Left ventricle myocardium inferior (tissue), 1 donor: ENCODE measurements at regions not wholly inside any gene's neighbourhood (a gene's known extent, or its start where the extent isn't known, plus 50 kb on each side); places are given as distances from the start of the nearest gene placed in this dataset.

Experiments
- DNase-seq: peaks from one replicate; pipeline ENCODE4 v3.0.0-alpha.2; 2020
- H3K27ac ChIP-seq: fragments of 200-600 bp; replicated peaks from 2 replicates; pipeline ENCODE4 v1.8.0; 2021
- H3K27me3 ChIP-seq: fragments of 200-600 bp; 2 replicates; pipeline ENCODE4 v1.8.0; 2021; ENCODE audit warnings: low read depth
- H3K36me3 ChIP-seq: fragments of 200-600 bp; 2 replicates; pipeline ENCODE4 v1.8.0; 2021
- H3K4me1 ChIP-seq: fragments of 200-600 bp; 2 replicates; pipeline ENCODE4 v1.8.0; 2021
- H3K4me3 ChIP-seq: fragments of 200-600 bp; 2 replicates; pipeline ENCODE4 v1.8.0; 2021; ENCODE audit warnings: mild to moderate bottlenecking, moderate library complexity
- H3K9me3 ChIP-seq: fragments of 200-600 bp; replicated peaks from 2 replicates; pipeline ENCODE4 v1.8.0; 2021
- CTCF ChIP-seq: fragments of 200-600 bp; IDR thresholded peaks from 2 replicates; pipeline ENCODE4 v1.8.0; 2021; ENCODE audit warnings: antibody characterized with exemption, mild to moderate bottlenecking, borderline replicate concordance
- intact Hi-C: fragments of 100-400 bp; cut with micrococcal nuclease; formaldehyde crosslinking; loops from one replicate; pipeline ENCODE4 v1.11.0; 2022
- donor health status: DM: no; HTN: yes; CAD: no; lungs with severe emphysema.

GRCh38 chr22:48513446-48513845 lies 1314.2 kb downstream of the BRD1 start:
- intact Hi-C loops, result no loop called here
- Histone ChIP-seq H3K9me3 (no peaks in the 10 kb centered on the region), H3K4me3 (no peak overlapping the region), H3K36me3 (no peaks in the 10 kb centered on the region), H3K4me1 (no peaks in the 10 kb centered on the region), H3K27me3 (peaks cover 38% of the 10 kb centered on the region), H3K27ac (no peak overlapping the region)
- TF ChIP-seq CTCF, result no peak
- no peak for DNase-seq

GRCh38 chr22:48511781-48512327 lies 1315.8 kb downstream of the BRD1 start:
- no peak for DNase-seq
- Histone ChIP-seq H3K9me3 (no peaks in the 10 kb centered on the region), H3K4me3 (no peak overlapping the region), H3K36me3 (no peaks in the 10 kb centered on the region), H3K27ac (no peak overlapping the region), H3K27me3 (peaks cover 39% of the 10 kb centered on the region), H3K4me1 (no peaks in the 10 kb centered on the region)
- TF ChIP-seq CTCF, result no peak
- intact Hi-C loops, result no loop called here

GRCh38 chr22:48511211-48511610 lies 1316.5 kb downstream of the BRD1 start:
- DNase-seq, result no peak
- Histone ChIP-seq H3K27ac (no peak overlapping the region), H3K27me3 (peaks cover 45% of the 10 kb centered on the region), H3K4me1 (no peaks in the 10 kb centered on the region), H3K36me3 (no peaks in the 10 kb centered on the region), H3K9me3 (no peaks in the 10 kb centered on the region), H3K4me3 (no peak overlapping the region)
- no peak for TF ChIP-seq CTCF
- intact Hi-C loops, result no loop called here

- no peaks in the 10 kb centered on the region for H3K9me3 ChIP-seq
- no peak for TF ChIP-seq CTCF
- intact Hi-C loops, result no loop called here
- H3K4me1 ChIP-seq, result no peaks in the 10 kb centered on the region
- no peak for DNase-seq
- peaks cover 51% of the 10 kb centered on the region for H3K27me3 ChIP-seq
- H3K4me3 ChIP-seq, result no peak overlapping the region
- no peaks in the 10 kb centered on the region for H3K36me3 ChIP-seq
- H3K27ac ChIP-seq, result no peak overlapping the region
Measured at GRCh38 chr22:48510599-48510998, 1317.1 kb downstream of the BRD1 start.

- Histone ChIP-seq H3K4me3 (no peak overlapping the region), H3K36me3 (no peaks in the 10 kb centered on the region), H3K9me3 (no peaks in the 10 kb centered on the region), H3K27me3 (peaks cover 70% of the 10 kb centered on the region), H3K27ac (no peak overlapping the region), H3K4me1 (no peaks in the 10 kb centered on the region)
- intact Hi-C loops, result no loop called here
- TF ChIP-seq CTCF, result no peak
- no peak for DNase-seq
Measured at GRCh38 chr22:48507595-48508350, 1319.9 kb downstream of the BRD1 start.
